ENCODE measurements at regions not wholly inside any gene's neighbourhood (a gene's known extent, or its start where the extent isn't known, plus 50 kb on each side); places are given as distances from the start of the nearest gene placed in this dataset.

DNA sequence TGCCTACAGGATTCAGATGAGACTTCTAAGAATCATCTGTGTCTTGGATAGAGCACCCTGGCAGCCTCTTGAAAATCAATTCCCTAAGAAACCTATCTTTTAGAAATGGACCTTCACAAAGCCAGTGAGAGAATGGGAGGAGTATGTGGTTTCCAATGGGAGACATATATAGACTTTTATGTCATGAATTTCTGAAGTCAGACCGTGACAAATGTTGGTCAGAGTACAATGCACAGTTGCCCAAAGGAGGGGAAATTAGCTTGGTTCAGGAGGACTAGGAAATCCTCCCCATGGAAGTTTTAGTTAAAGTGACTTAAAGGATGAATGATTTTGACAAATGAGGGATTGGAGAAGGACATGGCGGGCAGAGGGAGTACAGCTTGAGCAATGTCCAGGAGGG is 194.4 kb downstream of the DAD1 start:
- no peak overlapping the region for H3K4me3 ChIP-seq (ENCODE audit: low read depth, low read length)
- no peak for DNase-seq (ENCODE audit: low read depth)
- TF ChIP-seq, protein P1, sequence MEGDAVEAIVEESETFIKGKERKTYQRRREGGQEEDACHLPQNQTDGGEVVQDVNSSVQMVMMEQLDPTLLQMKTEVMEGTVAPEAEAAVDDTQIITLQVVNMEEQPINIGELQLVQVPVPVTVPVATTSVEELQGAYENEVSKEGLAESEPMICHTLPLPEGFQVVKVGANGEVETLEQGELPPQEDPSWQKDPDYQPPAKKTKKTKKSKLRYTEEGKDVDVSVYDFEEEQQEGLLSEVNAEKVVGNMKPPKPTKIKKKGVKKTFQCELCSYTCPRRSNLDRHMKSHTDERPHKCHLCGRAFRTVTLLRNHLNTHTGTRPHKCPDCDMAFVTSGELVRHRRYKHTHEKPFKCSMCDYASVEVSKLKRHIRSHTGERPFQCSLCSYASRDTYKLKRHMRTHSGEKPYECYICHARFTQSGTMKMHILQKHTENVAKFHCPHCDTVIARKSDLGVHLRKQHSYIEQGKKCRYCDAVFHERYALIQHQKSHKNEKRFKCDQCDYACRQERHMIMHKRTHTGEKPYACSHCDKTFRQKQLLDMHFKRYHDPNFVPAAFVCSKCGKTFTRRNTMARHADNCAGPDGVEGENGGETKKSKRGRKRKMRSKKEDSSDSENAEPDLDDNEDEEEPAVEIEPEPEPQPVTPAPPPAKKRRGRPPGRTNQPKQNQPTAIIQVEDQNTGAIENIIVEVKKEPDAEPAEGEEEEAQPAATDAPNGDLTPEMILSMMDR (conservative IDR thresholded peaks at IDR 0.05; ENCODE audit: low read depth, low read length), result no peak

DNA sequence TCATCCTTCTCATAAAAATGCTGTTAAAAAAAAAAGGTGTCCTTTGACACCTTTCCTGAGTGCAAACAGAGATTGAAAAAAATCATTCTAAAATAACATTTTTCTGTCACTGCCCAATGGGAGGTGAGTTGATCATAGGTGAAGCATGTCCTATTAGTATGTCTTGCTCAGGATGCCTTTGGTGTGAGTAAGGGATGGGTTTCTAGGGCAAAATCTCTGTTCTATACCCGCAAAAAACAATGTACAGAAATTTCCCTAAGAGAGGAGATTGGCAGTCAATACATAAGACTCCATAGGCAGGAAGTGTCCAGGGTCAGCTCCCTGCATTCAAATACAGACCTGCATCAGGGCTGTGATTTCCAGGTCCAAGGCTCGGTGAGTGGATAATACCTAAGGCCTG is 195.2 kb downstream of the DAD1 start:
- H3K4me3 ChIP-seq (ENCODE audit: low read depth, low read length), result no peak overlapping the region
- TF ChIP-seq, protein P1 (conservative IDR thresholded peaks at IDR 0.05; ENCODE audit: low read depth, low read length), result no peak
- no peak for DNase-seq (ENCODE audit: low read depth)

GRCh38 chr14:22391908-22392565 is 197.0 kb downstream of the DAD1 start:
- peak; percentile 90 for DNase-seq (ENCODE audit: low read depth)
- no peak overlapping the region for H3K4me3 ChIP-seq (ENCODE audit: low read depth, low read length)
- TF ChIP-seq, protein P1 (conservative IDR thresholded peaks at IDR 0.05; ENCODE audit: low read depth, low read length), result peak; percentile 88

- DNase-seq (ENCODE audit: low read depth), result no peak
- H3K4me3 ChIP-seq (ENCODE audit: low read depth, low read length), result no peak overlapping the region
- TF ChIP-seq, protein P1 (conservative IDR thresholded peaks at IDR 0.05; ENCODE audit: low read depth, low read length), result no peak
Observed at GRCh38 chr14:22390824-22391461, 198.1 kb downstream of the DAD1 start.

GRCh38 chr14:22390195-22390594 is 198.8 kb downstream of the DAD1 start:
- H3K4me3 ChIP-seq (ENCODE audit: low read depth, low read length), result no peak overlapping the region
- TF ChIP-seq, protein P1 (conservative IDR thresholded peaks at IDR 0.05; ENCODE audit: low read depth, low read length), result no peak
- no peak for DNase-seq (ENCODE audit: low read depth)

- no peak overlapping the region for H3K4me3 ChIP-seq (ENCODE audit: low read depth, low read length)
- DNase-seq (ENCODE audit: low read depth), result peak; percentile 92
- TF ChIP-seq, protein P1 (conservative IDR thresholded peaks at IDR 0.05; ENCODE audit: low read depth, low read length), result no peak
Observed at GRCh38 chr14:22388669-22389595, 200.1 kb downstream of the DAD1 start.

All from choroid plexus epithelial cell (primary cell).